HEK293 (cell line): ENCODE measurements at regions not wholly inside any gene's neighbourhood (a gene's known extent, or its start where the extent isn't known, plus 50 kb on each side); places are given as distances from the start of the nearest gene placed in this dataset.

Experiments
- CTCF ChIP-seq: fragments of 450-650 bp; formaldehyde crosslinking; IDR thresholded peaks from 2 replicates; pipeline ENCODE4 v1.5.1; 2016; ENCODE audit warnings: missing biosample characterization, missing genetic modification characterization
- TCF7L2 ChIP-seq: IDR thresholded peaks from 2 replicates; pipeline ENCODE4 v1.6.1; 2011; ENCODE audit warnings: low read depth, mild to moderate bottlenecking, inconsistent platforms, low read length, moderate library complexity, borderline replicate concordance
- ZNF416 ChIP-seq: fragments of 450-650 bp; formaldehyde crosslinking; IDR thresholded peaks from 2 replicates; pipeline ENCODE4 v1.5.1; 2016; ENCODE audit warnings: missing biosample characterization, missing genetic modification characterization
- ZNF426 ChIP-seq: fragments of 450-650 bp; formaldehyde crosslinking; IDR thresholded peaks from 2 replicates; pipeline ENCODE4 v1.5.1; 2017; ENCODE audit warnings: missing biosample characterization, missing genetic modification characterization, mild to moderate bottlenecking, inconsistent platforms, moderate library complexity

GRCh38 chr5:86918246-86918645 lies 300.5 kb downstream of the COX7C start:
- no peak for TF ChIP-seq TCF7L2
- TF ChIP-seq CTCF (tag by site-specific recombination) = no peak
- TF ChIP-seq ZNF416 (tag by site-specific recombination) = no peak
- TF ChIP-seq ZNF426 (tag by site-specific recombination) = no peak
